GM18858 (cell line): ENCODE measurements at regions not wholly inside any gene's neighbourhood (a gene's known extent, or its start where the extent isn't known, plus 50 kb on each side); places are given as distances from the start of the nearest gene placed in this dataset.
"Not testable (repeated sequence)": the region's sequence is repeated elsewhere in the genome, so short reads cannot be mapped to it uniquely, and the experiment has no call there.

ENCODE experiments used
- ATAC-seq: cut with Tn5 transposase; IDR thresholded peaks from one replicate; pipeline ENCODE4 v1.9.1; 2021; ENCODE audit not compliant: unreplicated experiment

- ATAC-seq: no peak
Observed at GRCh38 chr12:116360579-116361413, 83.3 kb upstream of the MED13L start.

DNA sequence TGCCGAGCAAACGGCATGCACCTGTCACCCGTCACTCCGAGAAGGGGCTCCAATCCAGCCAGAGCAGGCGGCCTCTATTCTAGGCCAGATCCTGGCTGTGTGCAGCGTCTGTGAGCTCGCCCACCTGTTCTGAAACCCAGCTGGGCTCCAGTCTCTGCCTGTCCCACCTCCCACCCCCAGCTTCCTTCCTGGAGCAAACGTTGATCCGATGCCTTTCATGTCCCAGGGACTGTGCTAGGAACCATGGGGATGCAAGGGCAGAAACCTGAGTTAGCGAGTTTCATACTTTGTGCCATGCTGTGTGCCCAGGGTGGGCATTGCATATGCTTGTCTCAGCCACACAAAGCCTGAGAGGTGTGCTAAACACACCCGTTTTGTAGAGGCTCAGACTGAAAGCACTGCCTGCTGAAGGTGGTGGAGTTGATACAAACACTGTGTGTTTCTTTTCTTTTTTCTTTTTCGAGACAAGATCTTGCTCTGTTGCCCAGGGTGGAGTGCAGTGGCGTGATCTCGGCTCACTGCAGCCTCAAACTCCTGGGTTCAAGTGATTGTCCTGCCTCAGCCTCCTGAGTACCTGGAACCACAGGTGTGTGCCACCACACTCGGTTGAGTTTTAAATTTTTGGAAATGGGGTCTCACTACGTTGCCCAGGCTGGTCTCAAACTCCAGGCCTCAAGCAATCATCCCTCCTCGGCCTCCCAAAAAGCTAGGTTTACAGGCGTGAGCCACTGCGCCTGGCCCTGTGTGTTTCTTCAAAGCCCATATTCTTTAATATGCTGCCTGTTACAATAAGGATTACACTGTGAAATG is 84.1 kb upstream of the MED13L start:
- ATAC-seq: no peak

GRCh38 chr12:116365114-116365513 is 87.6 kb upstream of the MED13L start:
- no peak for ATAC-seq

GRCh38 chr12:116365606-116366455 is 88.3 kb upstream of the MED13L start:
- ATAC-seq: no peak

DNA sequence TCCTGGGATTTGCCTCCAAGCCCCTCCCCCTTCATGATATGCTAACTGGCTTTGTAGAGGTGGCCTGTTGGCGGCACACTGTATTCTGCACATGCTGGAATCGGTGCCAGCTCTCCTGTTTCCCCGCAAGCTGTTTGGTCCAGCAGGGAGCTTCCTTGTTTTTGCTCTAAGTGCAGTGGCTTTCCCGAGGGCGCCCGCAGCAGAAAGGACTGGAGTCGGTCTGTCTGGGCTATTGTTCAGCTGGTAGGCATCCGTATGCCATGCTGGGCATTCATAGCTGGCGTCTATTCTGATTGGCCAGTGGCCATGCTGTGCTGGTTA is 88.9 kb upstream of the MED13L start:
- no peak for ATAC-seq

GRCh38 chr12:116366824-116367223 is 89.3 kb upstream of the MED13L start:
- no peak for ATAC-seq

GRCh38 chr12:116368196-116369194 is 91.0 kb upstream of the MED13L start:
- no peak for ATAC-seq

- no peak for ATAC-seq
Observed at GRCh38 chr12:116370004-116370404, 92.5 kb upstream of the MED13L start.

DNA sequence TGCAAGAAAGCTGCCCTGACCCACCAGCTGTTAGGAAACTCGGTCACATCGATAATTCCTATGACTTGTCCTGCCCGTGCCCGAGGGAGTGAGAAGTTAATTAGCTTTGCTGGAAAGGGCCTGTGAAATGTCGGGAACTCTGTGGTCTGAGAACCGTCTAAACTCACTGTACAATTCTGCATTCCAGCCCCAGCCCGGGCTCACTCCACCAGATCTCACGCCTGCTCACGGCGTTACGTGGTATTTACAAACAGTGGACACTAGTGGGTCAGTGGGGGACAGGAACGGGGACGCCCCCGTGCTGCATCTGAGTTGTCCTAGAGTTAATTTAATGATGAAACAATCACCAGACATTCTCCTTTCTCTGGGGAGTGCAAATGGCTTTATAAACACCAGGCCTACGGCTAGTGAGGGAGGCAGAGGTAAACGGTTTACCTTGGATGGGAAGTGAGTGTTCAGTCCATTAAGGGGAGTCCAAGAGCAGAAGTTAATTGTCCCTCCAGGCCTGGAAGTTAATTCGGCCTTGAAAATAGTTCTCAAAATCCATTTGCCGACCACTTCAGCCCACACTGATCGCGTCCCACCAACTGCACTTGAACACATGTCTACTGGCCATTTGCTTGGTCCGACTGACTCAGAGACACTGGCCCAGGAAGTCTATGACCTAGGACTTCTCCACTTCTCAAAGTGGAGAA is 93.5 kb upstream of the MED13L start:
- ATAC-seq: no peak

DNA sequence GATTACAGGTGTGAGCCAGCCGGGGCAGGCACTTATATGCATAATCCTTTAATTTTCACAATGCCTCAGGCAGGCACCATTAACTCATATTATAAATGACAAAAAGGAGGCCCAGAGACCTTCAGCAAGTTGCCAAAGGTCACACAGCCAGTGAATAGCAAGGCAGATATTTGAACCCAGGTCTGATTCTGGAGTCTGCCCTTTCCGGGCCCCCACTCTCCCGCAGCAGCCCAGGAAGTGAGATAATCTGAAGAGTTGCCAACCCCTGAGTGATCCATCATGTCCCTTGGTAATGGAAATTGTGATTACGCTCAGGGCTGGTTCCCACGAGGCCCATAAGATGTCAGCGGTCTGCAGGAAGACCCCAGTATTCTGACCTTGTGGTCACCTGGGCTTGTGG is 95.3 kb upstream of the MED13L start:
- ATAC-seq: no peak

DNA sequence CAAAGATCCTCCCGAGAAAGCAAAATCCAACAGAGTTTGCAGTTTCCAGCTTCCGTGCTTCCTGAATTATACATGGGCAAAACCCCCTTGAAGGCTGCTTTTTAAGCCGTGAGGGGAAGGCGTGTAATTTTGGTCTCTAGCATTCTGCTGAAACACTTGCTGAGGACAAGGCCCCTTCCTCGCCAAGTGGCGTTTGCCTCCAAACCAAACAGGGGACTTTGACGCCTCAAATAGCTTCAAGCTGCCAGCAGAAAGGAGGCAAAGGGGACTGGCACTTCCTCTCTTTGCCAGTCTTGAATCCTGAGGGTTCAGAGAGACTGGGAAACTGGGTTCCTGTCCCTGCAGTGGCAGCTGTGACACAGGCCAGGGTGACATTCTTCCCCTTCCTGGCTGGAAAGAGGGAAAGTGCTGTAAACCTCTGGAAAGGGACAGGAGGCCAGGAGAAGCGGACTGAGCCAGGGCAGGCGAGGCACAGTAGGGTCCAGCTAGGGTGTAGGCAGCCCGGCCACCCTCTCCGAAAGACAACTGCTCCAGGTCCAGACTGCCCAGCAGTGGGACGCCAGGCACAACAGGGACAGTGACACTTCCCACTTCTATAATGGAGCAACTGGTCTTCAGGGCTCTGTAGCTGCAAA is 96.2 kb upstream of the MED13L start:
- ATAC-seq: no peak

DNA sequence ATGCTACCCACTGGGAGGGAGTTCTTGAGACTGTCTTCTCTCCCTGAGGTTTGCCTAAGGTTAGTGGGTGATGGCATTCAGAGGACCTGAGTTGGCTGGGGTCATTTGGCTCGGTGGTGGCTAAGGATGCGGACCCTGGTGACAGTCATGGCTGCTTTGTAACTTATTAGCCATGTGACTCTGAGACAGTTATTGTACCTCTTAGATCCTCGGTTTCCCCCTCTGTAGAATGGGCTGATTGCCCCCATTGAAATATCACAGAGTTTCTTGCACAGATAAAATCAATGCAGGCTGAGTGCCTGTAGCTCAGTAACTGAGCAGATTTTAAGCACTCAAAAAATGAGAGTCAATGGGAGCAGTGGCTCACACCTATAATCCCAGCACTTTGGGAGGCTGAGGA is 96.7 kb upstream of the MED13L start:
- ATAC-seq: no peak

- no peak for ATAC-seq
Observed at GRCh38 chr12:116375278-116375842, 97.9 kb upstream of the MED13L start.

DNA sequence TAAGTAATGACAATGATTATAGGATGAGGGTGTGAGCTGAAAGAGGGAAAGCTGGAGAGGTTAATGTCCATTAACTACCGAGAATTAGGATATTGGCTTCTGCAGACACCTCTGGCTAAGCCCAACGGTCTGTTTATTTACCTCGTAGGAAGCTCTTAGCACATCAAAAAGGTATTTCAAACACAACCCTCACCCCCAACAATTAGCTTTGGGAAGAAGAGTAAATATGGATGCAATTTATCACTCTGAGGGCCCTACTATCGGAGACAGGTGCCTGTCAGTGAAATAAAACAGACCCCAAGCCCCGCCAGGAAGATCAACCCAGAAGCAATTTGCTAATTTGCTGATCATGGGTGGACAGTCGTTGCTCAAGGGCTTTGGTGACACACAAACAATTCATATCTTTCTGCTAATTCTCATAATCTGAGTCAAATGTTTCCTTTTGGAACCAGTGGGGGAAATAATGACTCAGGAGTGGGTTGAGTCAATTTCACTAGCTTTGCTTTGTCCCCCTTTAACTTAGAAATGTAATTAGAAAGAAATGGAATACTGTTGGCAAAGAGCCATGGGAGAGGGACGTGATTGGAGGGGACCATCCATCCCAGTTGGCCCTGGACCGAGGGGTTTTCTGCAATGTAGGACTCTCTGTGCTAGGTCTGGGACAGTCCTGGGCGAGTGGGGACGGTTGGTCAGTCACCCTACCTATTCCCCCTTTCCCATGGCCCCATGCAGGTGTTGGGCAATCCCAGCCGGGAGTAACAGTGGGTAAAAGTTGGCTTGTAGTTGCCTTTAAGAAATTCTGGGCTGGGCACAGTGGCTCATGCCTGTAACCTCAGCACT is 99.1 kb upstream of the MED13L start:
- no peak for ATAC-seq

DNA sequence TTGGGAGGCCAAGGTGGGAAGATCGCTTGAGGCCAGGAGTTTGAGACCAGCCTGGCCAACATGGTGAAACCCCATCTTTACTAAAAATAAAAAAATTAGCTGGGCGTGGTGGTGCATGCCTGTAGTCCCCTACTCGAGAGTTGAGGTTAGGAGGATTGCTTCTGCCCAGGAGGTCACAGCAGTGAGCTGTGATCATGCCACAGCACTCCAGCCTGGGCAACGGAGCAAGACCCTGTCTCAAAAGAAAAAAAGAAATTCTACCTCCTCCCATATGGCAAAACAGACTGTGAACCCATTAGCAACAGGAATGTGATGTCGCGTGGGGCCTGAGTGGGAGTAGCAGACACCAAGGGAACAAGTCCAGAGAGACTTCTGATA is 99.7 kb upstream of the MED13L start:
- not testable (repeated sequence) for ATAC-seq

DNA sequence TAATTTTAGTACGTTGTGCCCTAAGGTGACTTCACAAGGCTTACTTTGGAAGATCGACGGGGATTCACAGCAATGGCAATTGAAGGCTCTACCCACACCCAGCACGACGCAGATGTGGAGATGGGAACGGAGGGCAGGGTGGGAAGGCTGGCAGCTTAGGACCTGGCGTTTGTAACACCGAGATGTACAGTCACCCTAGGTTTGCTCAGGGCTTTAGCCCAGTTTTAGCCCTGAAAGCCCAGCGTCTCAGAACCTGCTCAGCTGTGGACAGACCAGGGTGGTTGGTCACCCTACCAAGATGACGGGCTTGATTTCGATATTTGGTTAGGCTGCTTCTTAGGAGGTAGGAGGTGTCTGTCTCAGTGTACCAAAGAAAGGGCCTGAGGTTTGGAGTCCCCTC is 100.5 kb upstream of the MED13L start:
- no peak for ATAC-seq

GRCh38 chr12:116380108-116380507 is 102.6 kb upstream of the MED13L start:
- ATAC-seq: no peak

- not testable (repeated sequence) for ATAC-seq
Observed at GRCh38 chr12:116380740-116381139, 103.2 kb upstream of the MED13L start.
